ENCODE measurements at regions not wholly inside any gene's neighbourhood (a gene's known extent, or its start where the extent isn't known, plus 50 kb on each side); places are given as distances from the start of the nearest gene placed in this dataset.

DNA sequence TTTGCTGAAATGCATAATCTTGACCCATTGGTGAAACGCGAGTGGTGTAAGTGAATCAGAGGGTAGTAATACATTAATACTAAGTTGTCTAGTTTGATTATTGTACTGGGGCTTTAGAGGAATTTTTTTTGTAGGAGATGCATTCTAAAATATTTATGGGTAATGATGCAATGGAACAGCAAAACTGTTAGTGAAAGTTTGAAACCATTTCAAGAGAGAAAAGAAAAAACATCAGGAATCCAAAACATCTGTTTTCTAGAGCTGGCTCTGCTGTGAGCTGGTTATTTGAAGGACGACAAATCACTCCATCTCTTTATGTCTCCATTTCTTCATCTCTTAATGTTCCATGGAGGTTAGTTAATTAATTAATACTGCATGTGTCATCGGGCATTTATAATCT is 351.9 kb upstream of the FAT1 start:
- DNase-seq (ENCODE audit: low spot score) = no peak
- TF ChIP-seq CTCF (IDR thresholded peaks at IDR 0.05; ENCODE audit: poor library complexity, severe bottlenecking) = no peak
- H3K27me3 ChIP-seq (ENCODE audit: insufficient read depth, poor library complexity, severe bottlenecking) = no peaks in the 10 kb centered on the region

GRCh38 chr4:187077744-187078401 is 354.2 kb upstream of the FAT1 start:
- H3K27me3 ChIP-seq (ENCODE audit: insufficient read depth, poor library complexity, severe bottlenecking) = no peaks in the 10 kb centered on the region
- no peaks in the 10 kb centered on the region for H3K36me3 ChIP-seq (ENCODE audit: low read depth)
- no peaks in the 10 kb centered on the region for H3K9me3 ChIP-seq (ENCODE audit: severe bottlenecking)
- no peaks in the 10 kb centered on the region for H3K4me1 ChIP-seq (ENCODE audit: insufficient read depth, poor library complexity, severe bottlenecking)
- H3K4me3 ChIP-seq (ENCODE audit: severe bottlenecking) = no peak overlapping the region
- DNase-seq (ENCODE audit: low spot score) (no peak), ATAC-seq (ENCODE audit: low read depth) (no peak)
- TF ChIP-seq CTCF (IDR thresholded peaks at IDR 0.05; ENCODE audit: poor library complexity, severe bottlenecking) = no peak
- H3K27ac ChIP-seq (ENCODE audit: poor library complexity, severe bottlenecking) = no peak overlapping the region

More for the DNA sequence above, 351.9 kb upstream of the FAT1 start:
- Histone ChIP-seq H3K36me3 (ENCODE audit: low read depth) (no peaks in the 10 kb centered on the region), H3K4me1 (ENCODE audit: insufficient read depth, poor library complexity, severe bottlenecking) (no peaks in the 10 kb centered on the region), H3K27ac (ENCODE audit: poor library complexity, severe bottlenecking) (no peak overlapping the region), H3K9me3 (ENCODE audit: severe bottlenecking) (no peaks in the 10 kb centered on the region), H3K4me3 (ENCODE audit: severe bottlenecking) (no peak overlapping the region)
- no peak for ATAC-seq (ENCODE audit: low read depth)

DNA sequence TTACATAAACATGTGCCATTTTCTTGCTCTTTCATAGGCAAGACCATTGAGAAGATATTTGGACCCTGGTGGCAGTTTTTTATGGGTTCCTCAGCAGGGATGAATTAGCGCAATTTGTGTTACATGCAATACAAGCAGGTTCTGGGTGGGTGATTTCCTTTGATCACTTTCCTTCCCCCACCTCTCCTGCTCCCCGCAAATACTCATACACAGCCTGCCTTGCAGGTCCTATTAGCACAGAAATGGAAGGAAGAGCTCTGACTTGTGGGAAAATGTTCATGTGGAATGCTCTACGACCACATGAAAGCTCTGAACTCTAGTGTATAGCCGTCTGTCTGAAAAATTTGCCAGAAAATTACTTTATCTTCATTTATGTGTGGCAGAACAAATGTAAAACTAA is 361.0 kb upstream of the FAT1 start:
- no peaks in the 10 kb centered on the region for H3K36me3 ChIP-seq (ENCODE audit: low read depth)
- H3K4me1 ChIP-seq (ENCODE audit: insufficient read depth, poor library complexity, severe bottlenecking) = no peaks in the 10 kb centered on the region
- DNase-seq (ENCODE audit: low spot score) (no peak), ATAC-seq (ENCODE audit: low read depth) (no peak)
- TF ChIP-seq CTCF (IDR thresholded peaks at IDR 0.05; ENCODE audit: poor library complexity, severe bottlenecking) = no peak
- H3K27me3 ChIP-seq (ENCODE audit: insufficient read depth, poor library complexity, severe bottlenecking) = no peaks in the 10 kb centered on the region
- H3K9me3 ChIP-seq (ENCODE audit: severe bottlenecking) = no peaks in the 10 kb centered on the region
- H3K27ac ChIP-seq (ENCODE audit: poor library complexity, severe bottlenecking) = no peak overlapping the region
- no peak overlapping the region for H3K4me3 ChIP-seq (ENCODE audit: severe bottlenecking)

DNA sequence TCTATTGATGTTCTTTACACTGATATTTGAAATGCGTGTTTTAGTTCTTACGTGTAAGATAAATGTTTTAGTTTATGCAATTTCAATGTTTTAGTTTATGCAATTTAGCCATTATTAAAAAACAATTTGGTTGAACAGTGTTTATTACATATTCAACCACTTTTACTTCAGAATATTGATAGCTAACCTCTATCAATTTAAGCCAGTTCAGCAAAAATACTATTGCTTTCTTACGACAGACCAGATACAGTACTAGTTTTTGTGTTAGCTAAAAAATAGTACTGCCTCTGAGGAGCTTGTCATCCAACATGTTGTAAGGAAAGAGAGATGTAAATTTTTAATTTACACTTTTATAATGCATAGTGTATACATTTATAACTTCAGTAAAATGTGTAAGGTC is 361.7 kb upstream of the FAT1 start:
- Histone ChIP-seq H3K27me3 (ENCODE audit: insufficient read depth, poor library complexity, severe bottlenecking) (no peaks in the 10 kb centered on the region), H3K27ac (ENCODE audit: poor library complexity, severe bottlenecking) (no peak overlapping the region), H3K4me1 (ENCODE audit: insufficient read depth, poor library complexity, severe bottlenecking) (no peaks in the 10 kb centered on the region), H3K9me3 (ENCODE audit: severe bottlenecking) (no peaks in the 10 kb centered on the region), H3K4me3 (ENCODE audit: severe bottlenecking) (no peak overlapping the region), H3K36me3 (ENCODE audit: low read depth) (no peaks in the 10 kb centered on the region)
- TF ChIP-seq CTCF (IDR thresholded peaks at IDR 0.05; ENCODE audit: poor library complexity, severe bottlenecking) = no peak
- no peak for DNase-seq (ENCODE audit: low spot score)
- ATAC-seq (ENCODE audit: low read depth) = no peak

DNA sequence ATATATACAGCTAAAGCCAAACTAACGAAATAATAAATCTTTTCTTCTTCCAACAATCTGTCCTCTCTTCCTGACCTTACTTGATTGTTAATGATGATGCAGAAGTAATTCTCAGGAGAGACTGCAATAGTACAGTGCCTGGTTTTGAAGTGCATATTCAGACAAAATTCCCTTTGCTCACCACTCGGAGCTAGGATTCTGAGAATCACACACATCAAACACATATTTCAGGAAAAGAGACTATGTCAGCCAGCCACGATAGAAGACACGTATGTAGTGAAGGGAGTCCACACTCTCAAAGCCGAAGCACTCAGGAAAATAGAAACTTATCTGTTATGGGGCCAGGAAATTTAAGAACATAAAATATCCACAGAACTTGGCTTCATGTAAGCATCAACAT is 362.5 kb upstream of the FAT1 start:
- H3K27ac ChIP-seq (ENCODE audit: poor library complexity, severe bottlenecking) = no peak overlapping the region
- H3K36me3 ChIP-seq (ENCODE audit: low read depth) = no peaks in the 10 kb centered on the region
- DNase-seq (ENCODE audit: low spot score) (no peak), ATAC-seq (ENCODE audit: low read depth) (no peak)
- no peaks in the 10 kb centered on the region for H3K9me3 ChIP-seq (ENCODE audit: severe bottlenecking)
- H3K4me3 ChIP-seq (ENCODE audit: severe bottlenecking) = no peak overlapping the region
- no peak for TF ChIP-seq CTCF (IDR thresholded peaks at IDR 0.05; ENCODE audit: poor library complexity, severe bottlenecking)
- H3K4me1 ChIP-seq (ENCODE audit: insufficient read depth, poor library complexity, severe bottlenecking) = no peaks in the 10 kb centered on the region
- no peaks in the 10 kb centered on the region for H3K27me3 ChIP-seq (ENCODE audit: insufficient read depth, poor library complexity, severe bottlenecking)

All from RWPE2 (cell line).